HCT116 (cell line): ENCODE measurements at regions not wholly inside any gene's neighbourhood (a gene's known extent, or its start where the extent isn't known, plus 50 kb on each side); places are given as distances from the start of the nearest gene placed in this dataset.

Experiments used
- ATAC-seq: fragments of 200-7000 bp; cut with Tn5 transposase; 2 replicates; pipeline ENCODE4 v1.9.1; 2020; ENCODE audit warnings: mild to moderate bottlenecking, moderate library complexity
- BruUV-seq: library from RNA; stranded (reverse); fragments of 400-500 nt; replicated peaks from 2 replicates; lab custom pipeline; 2021; lab: Mats Ljungman, UMichigan
- CTCF ChIA-PET: fragments of 300-600 bp; sonication (Branson Sonifier 250); formaldehyde crosslinking; loops from one replicate; lab custom pipeline; 2021; ENCODE audit warnings: antibody characterized with exemption; lab: Charles Lee
- POLR2A ChIA-PET: fragments of 300-600, 350-600 bp; sonication (Branson Sonifier 250); formaldehyde crosslinking; loops from one replicate; lab custom pipeline; 2021; ENCODE audit warnings: antibody characterized with exemption; lab: Charles Lee
- RAD21 ChIA-PET, 2 experiments: fragments of 300-600 bp; sonication (Branson Sonifier 250); formaldehyde crosslinking; loops; one replicate each; lab custom pipeline; 2023; ENCODE audit warnings: low total read pairs in 2 of 2; ENCODE audit not compliant: uncharacterized antibody in 2 of 2, unreplicated experiment in 2 of 2, low non-redundant PET in 1 of 2; lab: Charles Lee
- DNase-seq: peaks from one replicate; pipeline ENCODE4 v3.0.0-alpha.2; 2010; ENCODE audit warnings: low read depth, low spot score
- H2AFZ ChIP-seq: fragments of 200-600 bp; shearing (Covaris generic), sonication (generic); 2 replicates; pipeline ENCODE4 v1.6.1; 2017; ENCODE audit warnings: low read depth, mixed run types, mixed read lengths, antibody characterized with exemption, low read length; ENCODE audit not compliant: poor library complexity, severe bottlenecking
- H3K27ac ChIP-seq: 2 replicates; pipeline ENCODE4 v1.5.1; 2012; ENCODE audit warnings: low read depth, low read length
- H3K27me3 ChIP-seq: fragments of 200-600 bp; sonication (generic); 2 replicates; pipeline ENCODE4 v1.6.1; 2016; ENCODE audit warnings: mixed run types, low read length, mixed read lengths; ENCODE audit not compliant: insufficient read depth
- H3K36me3 ChIP-seq, 2 experiments: fragments of 200-500 bp in 1 of 2; fragments of 200-600 bp in 1 of 2; sonication (Bioruptor generic) in 1 of 2; sonication (generic) in 1 of 2; 2 replicates each; pipeline versions ENCODE4 v1.5.1 to v1.6.1; 2014 to 2016; ENCODE audit warnings: low read length in 2 of 2, inconsistent platforms in 1 of 2, mixed read lengths in 1 of 2, mixed run types in 1 of 2; ENCODE audit not compliant: insufficient read depth in 2 of 2, control insufficient read depth in 1 of 2
- H3K4me1 ChIP-seq, 2 experiments: fragments of 200-600 bp in 1 of 2; sonication (generic) in 1 of 2; 2 replicates each; pipeline versions ENCODE4 v1.5.1 to v1.6.1; 2012 to 2017; ENCODE audit warnings: low read length in 2 of 2, inconsistent platforms in 1 of 2, mild to moderate bottlenecking in 1 of 2, mixed read lengths in 1 of 2, mixed run types in 1 of 2, moderate library complexity in 1 of 2; ENCODE audit not compliant: insufficient read depth in 2 of 2, control insufficient read depth in 1 of 2
- H3K4me2 ChIP-seq: fragments of 200-600 bp; sonication (generic); 2 replicates; pipeline ENCODE4 v1.6.1; 2017; ENCODE audit warnings: mixed run types, low read length, mixed read lengths
- H3K4me3 ChIP-seq, 2 experiments: fragments of 200-600 bp in 1 of 2; sonication (generic) in 1 of 2; replicated peaks in 1 of 2; 2 replicates each; pipeline ENCODE4 v1.5.1; 2011 to 2016; ENCODE audit warnings: low read length in 2 of 2, control low read depth in 1 of 2, low read depth in 1 of 2, mild to moderate bottlenecking in 1 of 2, mixed read lengths in 1 of 2, mixed run types in 1 of 2
- H3K79me2 ChIP-seq: fragments of 200-600 bp; sonication (generic); 2 replicates; pipeline ENCODE4 v1.6.1; 2017; ENCODE audit warnings: mild to moderate bottlenecking, mixed run types, low read length, moderate library complexity, mixed read lengths; ENCODE audit not compliant: insufficient read depth
- H3K9ac ChIP-seq: fragments of 200-600 bp; sonication (generic); 2 replicates; pipeline ENCODE4 v1.6.1; 2016; ENCODE audit warnings: low read length, mixed read lengths
- H3K9me2 ChIP-seq: fragments of 200-600 bp; sonication (generic), shearing (Covaris generic); 2 replicates; pipeline ENCODE4 v1.6.1; 2017; ENCODE audit warnings: mixed run types, mild to moderate bottlenecking, moderate library complexity; ENCODE audit not compliant: insufficient read depth
- H3K9me3 ChIP-seq, 2 experiments: fragments of 200-500 bp in 1 of 2; fragments of 200-600 bp in 1 of 2; sonication (Bioruptor generic) in 1 of 2; sonication (generic) in 1 of 2; 2 replicates each; pipeline ENCODE4 v1.6.1; 2014 to 2017; ENCODE audit warnings: low read length in 2 of 2, mixed read lengths in 2 of 2, inconsistent platforms in 1 of 2, low read depth in 1 of 2, mild to moderate bottlenecking in 1 of 2, mixed run types in 1 of 2, moderate library complexity in 1 of 2; ENCODE audit not compliant: control insufficient read depth in 1 of 2, insufficient read depth in 1 of 2
- H4K20me1 ChIP-seq: fragments of 200-600 bp; sonication (generic), shearing (Covaris generic); 2 replicates; pipeline ENCODE4 v1.6.1; 2017; ENCODE audit warnings: mixed run types, mild to moderate bottlenecking, moderate library complexity; ENCODE audit not compliant: insufficient read depth
- CBX3 ChIP-seq: IDR thresholded peaks from 2 replicates; pipeline ENCODE4 v1.6.1; 2012; ENCODE audit warnings: low read depth
- CEBPB ChIP-seq: IDR thresholded peaks from 2 replicates; pipeline ENCODE4 v1.6.1; 2012; ENCODE audit warnings: low read depth
- EGR1 ChIP-seq: IDR thresholded peaks from 2 replicates; pipeline ENCODE4 v1.6.1; 2012; ENCODE audit warnings: low read depth
- ELF1 ChIP-seq: IDR thresholded peaks from 2 replicates; pipeline ENCODE4 v1.6.1; 2012; ENCODE audit warnings: low read depth, borderline replicate concordance
- EZH2 ChIP-seq: fragments of 200-600 bp; sonication (generic); IDR thresholded peaks from 2 replicates; pipeline ENCODE4 v1.6.1; 2017; ENCODE audit warnings: antibody characterized with exemption, mixed run types
- EZH2phosphoT487 ChIP-seq: fragments of 200-600 bp; IDR thresholded peaks from 2 replicates; pipeline ENCODE4 v1.6.1; 2018; ENCODE audit warnings: antibody characterized with exemption, borderline replicate concordance
- JUND ChIP-seq: IDR thresholded peaks from 2 replicates; pipeline ENCODE4 v1.6.1; 2012
- POLR2A ChIP-seq: IDR thresholded peaks from 2 replicates; pipeline ENCODE4 v1.7.0; 2011; ENCODE audit warnings: borderline replicate concordance; ENCODE audit not compliant: insufficient read depth, insufficient read length; ENCODE audit errors: extremely low read depth
- POLR2AphosphoS5 ChIP-seq: IDR thresholded peaks from 2 replicates; pipeline ENCODE4 v1.6.1; 2011; ENCODE audit warnings: mild to moderate bottlenecking, low read depth, low read length, moderate library complexity
- RAD21 ChIP-seq: IDR thresholded peaks from 2 replicates; pipeline ENCODE4 v1.6.1; 2012; ENCODE audit warnings: low read depth, mild to moderate bottlenecking
- SIN3A ChIP-seq: IDR thresholded peaks from 2 replicates; pipeline ENCODE4 v1.6.1; 2012; ENCODE audit warnings: low read depth
- SRF ChIP-seq: IDR thresholded peaks from 2 replicates; pipeline ENCODE4 v1.6.1; 2012; ENCODE audit warnings: low read depth
- TCF7L2 ChIP-seq: IDR thresholded peaks from 2 replicates; pipeline ENCODE4 v1.7.0; 2011; ENCODE audit warnings: borderline replicate concordance, inconsistent platforms; ENCODE audit not compliant: insufficient read depth, insufficient read length; ENCODE audit errors: extremely low read depth
- YY1 ChIP-seq: IDR thresholded peaks from 2 replicates; pipeline ENCODE4 v1.6.1; 2011; ENCODE audit warnings: low read length, low read depth, moderate library complexity, mild to moderate bottlenecking; ENCODE audit not compliant: insufficient replicate concordance; ENCODE audit errors: extremely low read depth
- ZFX ChIP-seq: fragments of 450-650 bp; IDR thresholded peaks from 2 replicates; pipeline ENCODE4 v1.6.1; 2017
- ZNF274 ChIP-seq: fragments of 200-500 bp; sonication (Bioruptor generic); IDR thresholded peaks from 2 replicates; pipeline ENCODE4 v1.6.1; 2014; ENCODE audit warnings: mild to moderate bottlenecking, low read depth, low read length, inconsistent platforms
- intact Hi-C: fragments of 100-400 bp; cut with micrococcal nuclease; formaldehyde crosslinking; loops from 2 replicates; pipeline ENCODE4 v1.10.0; 2022
- TF ChIP-seq, protein P1 (sequence below): IDR thresholded peaks from 2 replicates; pipeline ENCODE4 v1.6.1; 2012
- TF ChIP-seq, protein P2 (sequence below): IDR thresholded peaks from 2 replicates; pipeline ENCODE4 v1.6.1; 2012
- TF ChIP-seq, protein P3 (sequence below): IDR thresholded peaks from 2 replicates; pipeline ENCODE4 v1.6.1; 2011; ENCODE audit warnings: mild to moderate bottlenecking, low read length, moderate library complexity; ENCODE audit not compliant: insufficient replicate concordance; ENCODE audit errors: extremely low read depth

DNA sequence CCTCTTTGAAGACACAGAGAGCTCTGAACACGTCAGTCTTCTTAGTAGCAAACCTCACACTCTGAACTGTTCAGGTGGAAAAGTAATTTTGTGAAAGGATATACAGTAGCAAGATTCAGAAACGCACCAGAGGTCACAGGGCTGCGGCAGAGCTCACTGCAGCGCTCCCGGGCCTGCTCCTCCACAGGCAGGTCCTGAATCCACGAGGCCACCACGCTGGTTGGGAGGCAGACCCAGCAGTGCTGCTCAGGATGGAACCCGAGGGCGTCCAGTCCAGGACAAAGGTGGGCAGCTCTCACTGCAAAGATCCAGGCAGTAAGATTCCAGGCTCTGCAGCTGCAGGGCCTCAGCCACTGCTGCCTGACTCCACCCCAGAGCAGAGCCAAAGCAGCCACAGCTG is 576.2 kb upstream of the SALL3 start:
- Histone ChIP-seq H3K4me2 (no peak overlapping the region), H3K9me2 (no peaks in the 10 kb centered on the region), H3K36me3 (no peaks in the 10 kb centered on the region), H3K4me3 (no peak overlapping the region), H3K4me1 (no peaks in the 10 kb centered on the region), H2AFZ (no peak overlapping the region)
- TF ChIP-seq POLR2A = no peak
- TF ChIP-seq EZH2 = no peak
- TF ChIP-seq JUND = no peak
- TF ChIP-seq, all 23 proteins: peak for 0
- ChIA-PET CTCF (no interaction called here), POLR2A (no interaction called here), RAD21 (no interaction called here)
- no peak overlapping the region for H3K9ac ChIP-seq
- H3K9me3 ChIP-seq = peaks cover 4 to 5% of the 10 kb centered on the region in 2 experiments; a peak in 2 of 4 replicates
- H3K27me3 ChIP-seq = no peaks in the 10 kb centered on the region
- no peak overlapping the region for H3K27ac ChIP-seq
- intact Hi-C loops = no loop called here
- no TSS peak for BruUV-seq
- no peaks in the 10 kb centered on the region for H3K79me2 ChIP-seq
- H4K20me1 ChIP-seq = no peaks in the 10 kb centered on the region
- DNase-seq = no peak
- ATAC-seq = no peak

DNA sequence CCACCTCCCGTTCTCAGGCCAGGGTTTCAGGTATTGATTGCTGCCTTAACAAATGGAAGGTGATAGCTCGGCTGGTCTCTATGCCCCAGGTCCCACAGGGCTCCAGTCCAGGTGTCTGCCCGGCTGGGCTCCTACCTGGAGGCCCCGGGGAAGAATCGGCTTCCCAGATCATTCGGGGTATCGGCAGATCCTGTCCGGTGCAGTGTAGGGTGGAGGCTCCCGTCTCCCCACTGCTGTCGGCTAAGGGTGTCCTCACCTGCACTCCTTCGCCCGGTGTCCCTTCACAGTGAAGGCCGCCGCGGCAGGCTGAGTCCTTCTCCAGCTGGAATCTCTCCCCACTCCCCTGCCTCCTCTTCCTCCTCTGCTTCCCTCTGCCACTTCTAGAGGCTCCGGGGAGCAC is 573.9 kb upstream of the SALL3 start:
- TF ChIP-seq ZNF274 = no peak
- TF ChIP-seq CBX3 = no peak
- TF ChIP-seq SIN3A = no peak
- TF ChIP-seq SRF = no peak
- TF ChIP-seq RAD21 = no peak
- no peak for TF ChIP-seq JUND
- TF ChIP-seq, protein P1, sequence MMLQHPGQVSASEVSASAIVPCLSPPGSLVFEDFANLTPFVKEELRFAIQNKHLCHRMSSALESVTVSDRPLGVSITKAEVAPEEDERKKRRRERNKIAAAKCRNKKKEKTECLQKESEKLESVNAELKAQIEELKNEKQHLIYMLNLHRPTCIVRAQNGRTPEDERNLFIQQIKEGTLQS = no peak
- TF ChIP-seq YY1 = no peak
- TF ChIP-seq, protein P2, sequence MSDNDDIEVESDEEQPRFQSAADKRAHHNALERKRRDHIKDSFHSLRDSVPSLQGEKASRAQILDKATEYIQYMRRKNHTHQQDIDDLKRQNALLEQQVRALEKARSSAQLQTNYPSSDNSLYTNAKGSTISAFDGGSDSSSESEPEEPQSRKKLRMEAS = no peak
- no peak for TF ChIP-seq EZH2phosphoT487
- TF ChIP-seq ZFX = no peak
- TF ChIP-seq, protein P3, sequence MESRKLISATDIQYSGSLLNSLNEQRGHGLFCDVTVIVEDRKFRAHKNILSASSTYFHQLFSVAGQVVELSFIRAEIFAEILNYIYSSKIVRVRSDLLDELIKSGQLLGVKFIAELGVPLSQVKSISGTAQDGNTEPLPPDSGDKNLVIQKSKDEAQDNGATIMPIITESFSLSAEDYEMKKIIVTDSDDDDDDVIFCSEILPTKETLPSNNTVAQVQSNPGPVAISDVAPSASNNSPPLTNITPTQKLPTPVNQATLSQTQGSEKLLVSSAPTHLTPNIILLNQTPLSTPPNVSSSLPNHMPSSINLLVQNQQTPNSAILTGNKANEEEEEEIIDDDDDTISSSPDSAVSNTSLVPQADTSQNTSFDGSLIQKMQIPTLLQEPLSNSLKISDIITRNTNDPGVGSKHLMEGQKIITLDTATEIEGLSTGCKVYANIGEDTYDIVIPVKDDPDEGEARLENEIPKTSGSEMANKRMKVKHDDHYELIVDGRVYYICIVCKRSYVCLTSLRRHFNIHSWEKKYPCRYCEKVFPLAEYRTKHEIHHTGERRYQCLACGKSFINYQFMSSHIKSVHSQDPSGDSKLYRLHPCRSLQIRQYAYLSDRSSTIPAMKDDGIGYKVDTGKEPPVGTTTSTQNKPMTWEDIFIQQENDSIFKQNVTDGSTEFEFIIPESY = no peak
- no peak for TF ChIP-seq ELF1
- TF ChIP-seq TCF7L2 = no peak
- no peak for TF ChIP-seq EGR1
- TF ChIP-seq POLR2AphosphoS5 = no peak
- TF ChIP-seq CEBPB = no peak
- Histone ChIP-seq H3K4me1 (no peaks in the 10 kb centered on the region), H3K9me2 (no peaks in the 10 kb centered on the region), H2AFZ (no peak overlapping the region), H3K9me3 (peaks cover 0 to 4% of the 10 kb centered on the region in 2 experiments; a peak in 2 of 4 replicates), H3K9ac (no peak overlapping the region), H3K4me3 (no peak overlapping the region), H3K27me3 (no peaks in the 10 kb centered on the region), H4K20me1 (no peaks in the 10 kb centered on the region), H3K36me3 (no peaks in the 10 kb centered on the region), H3K79me2 (no peaks in the 10 kb centered on the region), H3K27ac (no peak overlapping the region), H3K4me2 (no peak overlapping the region)
- ChIA-PET CTCF (no interaction called here), RAD21 (no interaction called here), POLR2A (no interaction called here)
- DNase-seq (no peak), ATAC-seq (no peak)
- no TSS peak for BruUV-seq
- intact Hi-C loops = no loop called here
